ENCODE measurements at regions not wholly inside any gene's neighbourhood (a gene's known extent, or its start where the extent isn't known, plus 50 kb on each side); places are given as distances from the start of the nearest gene placed in this dataset.

- Histone ChIP-seq H3K9me3 (ENCODE audit: control insufficient read depth, insufficient read depth, low read length) (no peaks in the 10 kb centered on the region), H3K27me3 (ENCODE audit: control insufficient read depth, low read length) (peaks cover 3% of the 10 kb centered on the region; the same call in 1 of the 2 replicates), H3K4me3 (ENCODE audit: low read length) (no peak overlapping the region), H4K20me1 (ENCODE audit: control insufficient read depth, insufficient read depth, low read depth, low read length) (no peaks in the 10 kb centered on the region), H3K9me2 (replicated peaks; ENCODE audit: control insufficient read depth, low read length) (no peaks in the 10 kb centered on the region), H3K36me3 (ENCODE audit: control insufficient read depth, low read length) (no peaks in the 10 kb centered on the region), H3K27ac (ENCODE audit: low read depth, low read length) (no peak overlapping the region), H3K4me2 (ENCODE audit: low read length) (no peak overlapping the region), H3K4me1 (ENCODE audit: control insufficient read depth, low read length) (no peaks in the 10 kb centered on the region), H3K79me2 (ENCODE audit: control insufficient read depth, low read length) (no peaks in the 10 kb centered on the region), H3F3A (ENCODE audit: control insufficient read depth, insufficient read depth) (no peaks in the 10 kb centered on the region)
- TF ChIP-seq EZH2phosphoT487 (IDR thresholded peaks at IDR 0.05; ENCODE audit: borderline replicate concordance, low read length) (no peak), CTCF (IDR thresholded peaks at IDR 0.05; ENCODE audit: low read depth, low read length, poor library complexity, severe bottlenecking) (no peak)
Observed at GRCh38 chr20:40634891-40635290, 54.1 kb downstream of the MAFB start.

- H3K36me3 ChIP-seq (ENCODE audit: control insufficient read depth, low read length): no peaks in the 10 kb centered on the region
- H3K4me2 ChIP-seq (ENCODE audit: low read length): no peak overlapping the region
- H3K27ac ChIP-seq (ENCODE audit: low read depth, low read length): no peak overlapping the region
- peaks cover 3% of the 10 kb centered on the region; the same call in 1 of the 2 replicates for H3K27me3 ChIP-seq (ENCODE audit: control insufficient read depth, low read length)
- no peak overlapping the region for H3K4me3 ChIP-seq (ENCODE audit: low read length)
- no peaks in the 10 kb centered on the region for H3K9me3 ChIP-seq (ENCODE audit: control insufficient read depth, insufficient read depth, low read length)
- H4K20me1 ChIP-seq (ENCODE audit: control insufficient read depth, insufficient read depth, low read depth, low read length): no peaks in the 10 kb centered on the region
- no peaks in the 10 kb centered on the region for H3K9me2 ChIP-seq (replicated peaks; ENCODE audit: control insufficient read depth, low read length)
- TF ChIP-seq CTCF (IDR thresholded peaks at IDR 0.05; ENCODE audit: low read depth, low read length, poor library complexity, severe bottlenecking) (no peak), EZH2phosphoT487 (IDR thresholded peaks at IDR 0.05; ENCODE audit: borderline replicate concordance, low read length) (no peak)
- H3F3A ChIP-seq (ENCODE audit: control insufficient read depth, insufficient read depth): no peaks in the 10 kb centered on the region
- H3K79me2 ChIP-seq (ENCODE audit: control insufficient read depth, low read length): no peaks in the 10 kb centered on the region
- H3K4me1 ChIP-seq (ENCODE audit: control insufficient read depth, low read length): no peaks in the 10 kb centered on the region
Observed at GRCh38 chr20:40633123-40633850, 55.7 kb downstream of the MAFB start.

- no peaks in the 10 kb centered on the region for H3K36me3 ChIP-seq (ENCODE audit: control insufficient read depth, low read length)
- H3K79me2 ChIP-seq (ENCODE audit: control insufficient read depth, low read length): no peaks in the 10 kb centered on the region
- no peaks in the 10 kb centered on the region for H3K9me3 ChIP-seq (ENCODE audit: control insufficient read depth, insufficient read depth, low read length)
- no peak overlapping the region for H3K4me3 ChIP-seq (ENCODE audit: low read length)
- no peaks in the 10 kb centered on the region for H3K9me2 ChIP-seq (replicated peaks; ENCODE audit: control insufficient read depth, low read length)
- H3F3A ChIP-seq (ENCODE audit: control insufficient read depth, insufficient read depth): no peaks in the 10 kb centered on the region
- no peaks in the 10 kb centered on the region for H4K20me1 ChIP-seq (ENCODE audit: control insufficient read depth, insufficient read depth, low read depth, low read length)
- no peaks in the 10 kb centered on the region for H3K4me1 ChIP-seq (ENCODE audit: control insufficient read depth, low read length)
- H3K4me2 ChIP-seq (ENCODE audit: low read length): no peak overlapping the region
- no peak overlapping the region for H3K27ac ChIP-seq (ENCODE audit: low read depth, low read length)
- H3K27me3 ChIP-seq (ENCODE audit: control insufficient read depth, low read length): peaks cover 3% of the 10 kb centered on the region; the same call in 1 of the 2 replicates
- TF ChIP-seq EZH2phosphoT487 (IDR thresholded peaks at IDR 0.05; ENCODE audit: borderline replicate concordance, low read length) (no peak), CTCF (IDR thresholded peaks at IDR 0.05; ENCODE audit: low read depth, low read length, poor library complexity, severe bottlenecking) (no peak)
Observed at GRCh38 chr20:40632346-40632976, 56.6 kb downstream of the MAFB start.

All from DOHH2 (cell line).